HepG2 (cell line): ENCODE measurements at regions not wholly inside any gene's neighbourhood (a gene's known extent, or its start where the extent isn't known, plus 50 kb on each side); places are given as distances from the start of the nearest gene placed in this dataset.
A peak's percentile ranks its signal among the peaks of the same experiment; 100 is the strongest.
"Not testable (repeated sequence)": the region's sequence is repeated elsewhere in the genome, so short reads cannot be mapped to it uniquely, and the experiment has no call there.

ENCODE experiments used
- ATAC-seq: fragments of 200-7000 bp; cut with Tn5 transposase; 3 replicates; pipeline ENCODE4 v1.9.1; 2020; ENCODE audit warnings: mild to moderate bottlenecking, moderate library complexity
- BruUV-seq: library from RNA; stranded (reverse); fragments of 400-500 nt; replicated peaks from 2 replicates; lab custom pipeline; 2021; lab: Mats Ljungman, UMichigan
- CTCF ChIA-PET: fragments of 300-600 bp; formaldehyde crosslinking; extraction: SDS; loops from one replicate; lab custom pipeline; 2021; ENCODE audit warnings: low total read pairs, inconsistent platforms, low intra/inter-chr PET ratio; lab: Yijun Ruan, JAX
- POLR2A ChIA-PET: fragments of 350-600 bp; sonication (Branson Sonifier 250); formaldehyde crosslinking; loops from one replicate; lab custom pipeline; 2020; ENCODE audit warnings: antibody characterized with exemption, inconsistent platforms; lab: Yijun Ruan, JAX
- DNase-seq: peaks from one replicate; pipeline ENCODE4 v3.0.0-alpha.2; 2015; ENCODE audit warnings: low spot score
- FAIRE-seq: peaks from 3 replicates; lab custom pipeline; 2011; peaks lifted over from hg19 to GRCh38; lab: Jason Lieb, UNC
- H2AFZ ChIP-seq: one replicate; pipeline ENCODE4 v1.6.1; 2011; ENCODE audit warnings: low read length, inconsistent platforms
- H3K27ac ChIP-seq: fragments of 300-600 bp; 3 replicates; pipeline ENCODE4 v1.8.0; 2011; ENCODE audit warnings: mixed run types, mild to moderate bottlenecking, mixed read lengths, low read length, inconsistent platforms; ENCODE audit not compliant: insufficient read depth; ENCODE audit errors: extremely low read length
- H3K27me3 ChIP-seq, 2 experiments: fragments of 200-600 bp in 1 of 2; 2 replicates in 1 of 2; 3 replicates in 1 of 2; pipeline versions ENCODE4 v1.6.0 to v1.8.0; 2011; ENCODE audit warnings: low read length in 2 of 2, mild to moderate bottlenecking in 2 of 2, moderate library complexity in 2 of 2, inconsistent platforms in 1 of 2; ENCODE audit not compliant: insufficient read depth in 2 of 2, control insufficient read depth in 1 of 2
- H3K36me3 ChIP-seq, 2 experiments: fragments of 200-600 bp in 1 of 2; replicated peaks in 1 of 2; 2 replicates in 1 of 2; 3 replicates in 1 of 2; pipeline versions ENCODE4 v1.5.1 to v1.8.0; 2011; ENCODE audit warnings: low read length in 2 of 2, inconsistent platforms in 1 of 2; ENCODE audit not compliant: insufficient read depth in 2 of 2, control insufficient read depth in 1 of 2
- H3K4me1 ChIP-seq: 2 replicates; pipeline ENCODE4 v1.5.1; 2012; ENCODE audit warnings: low read length, inconsistent platforms; ENCODE audit not compliant: insufficient read depth
- H3K4me2 ChIP-seq: 2 replicates; pipeline ENCODE4 v1.6.0; 2011; ENCODE audit warnings: low read depth, low read length, inconsistent platforms
- H3K4me3 ChIP-seq, 3 experiments: fragments of 200-600 bp in 1 of 3; sonication (generic), shearing (Covaris generic) in 1 of 3; replicated peaks in 1 of 3; 2 replicates each; pipeline ENCODE4 v1.5.1; 2011 to 2016; ENCODE audit warnings: low read length in 3 of 3, inconsistent platforms in 2 of 3, low read depth in 2 of 3, mild to moderate bottlenecking in 2 of 3, control low read depth in 1 of 3, mixed read lengths in 1 of 3; ENCODE audit not compliant: insufficient read depth in 1 of 3
- H3K79me2 ChIP-seq: one replicate; pipeline ENCODE4 v1.6.1; 2011; ENCODE audit warnings: low read length, inconsistent platforms; ENCODE audit not compliant: insufficient read depth
- H3K9ac ChIP-seq: 2 replicates; pipeline ENCODE4 v1.6.0; 2011; ENCODE audit warnings: mild to moderate bottlenecking, low read depth, low read length, inconsistent platforms; ENCODE audit not compliant: insufficient read depth
- H3K9me3 ChIP-seq: 2 replicates; pipeline ENCODE4 v1.5.1; 2012; ENCODE audit warnings: mild to moderate bottlenecking, low read length
- H4K20me1 ChIP-seq: 2 replicates; pipeline ENCODE4 v1.6.0; 2011; ENCODE audit warnings: inconsistent platforms, mild to moderate bottlenecking, low read length, moderate library complexity; ENCODE audit not compliant: insufficient read depth
- DMAP1 ChIP-seq: IDR thresholded peaks from 2 replicates; pipeline ENCODE4 v1.6.1; 2016
- GTF2F1 ChIP-seq: fragments of 150-350 bp; IDR thresholded peaks from 2 replicates; pipeline ENCODE4 v1.6.1; 2014; ENCODE audit warnings: low read length
- JUN ChIP-seq: sonication (generic); formaldehyde crosslinking; IDR thresholded peaks from 2 replicates; pipeline ENCODE4 v1.4.0; 2020; ENCODE audit warnings: mild to moderate bottlenecking, missing genetic modification reagents
- KDM5A ChIP-seq: fragments of 200-600 bp; sonication (generic); IDR thresholded peaks from 2 replicates; pipeline ENCODE4 v1.7.0; 2018; ENCODE audit warnings: antibody characterized with exemption, mild to moderate bottlenecking, low read length, borderline replicate concordance
- PAWR ChIP-seq: sonication (generic); formaldehyde crosslinking; IDR thresholded peaks from 2 replicates; pipeline ENCODE4 v1.4.0; 2020; ENCODE audit warnings: missing genetic modification reagents, mild to moderate bottlenecking, borderline replicate concordance
- PHF8 ChIP-seq: sonication (generic); formaldehyde crosslinking; IDR thresholded peaks from 2 replicates; pipeline ENCODE4 v1.5.0; 2020; ENCODE audit warnings: missing genetic modification reagents
- PTBP1 ChIP-seq: fragments of 200-400 bp; formaldehyde crosslinking; IDR thresholded peaks from 2 replicates; pipeline ENCODE4 v1.6.1; 2018; ENCODE audit warnings: low read length, low read depth; ENCODE audit not compliant: poor library complexity, severe bottlenecking
- RAD51 ChIP-seq: fragments of 450-650 bp; IDR thresholded peaks from 2 replicates; pipeline ENCODE4 v1.6.1; 2016; ENCODE audit warnings: borderline replicate concordance
- ZNF331 ChIP-seq: sonication (generic); formaldehyde crosslinking; IDR thresholded peaks from 2 replicates; pipeline ENCODE4 v1.4.0; 2020; ENCODE audit warnings: missing genetic modification reagents
- WGBS: methylation state at CpG from one replicate; pipeline ENCODE4 v1.1.6; 2017; ENCODE audit warnings: low lambda C conversion rate; 5-methylcytosine and 5-hydroxymethylcytosine counted together
- in situ Hi-C: cut with HindIII; loops from 2 replicates; pipeline ENCODE4 v1.10.0; 2017; ENCODE audit warnings: low pct_unique_long_range_greater_than_20kb; ENCODE audit not compliant: extremely low pct_ligation_motif_present
- intact Hi-C: fragments of 100-400 bp; cut with micrococcal nuclease; formaldehyde crosslinking; loops from one replicate; pipeline ENCODE4 v1.10.0; 2022; ENCODE audit not compliant: unreplicated experiment
- TF ChIP-seq, protein P1 (sequence below), 2 experiments: sonication (generic) in 1 of 2; formaldehyde crosslinking in 1 of 2; IDR thresholded peaks; 2 replicates each; pipeline versions ENCODE4 v1.5.1 to v1.6.1; 2011 to 2020; ENCODE audit warnings: borderline replicate concordance in 1 of 2, low read depth in 1 of 2, low read length in 1 of 2, mild to moderate bottlenecking in 1 of 2, missing genetic modification reagents in 1 of 2, moderate library complexity in 1 of 2
- TF ChIP-seq, protein P2 (sequence below): sonication (generic); formaldehyde crosslinking; IDR thresholded peaks from 2 replicates; pipeline ENCODE4 v1.8.1; 2023; ENCODE audit warnings: mild to moderate bottlenecking, missing genetic modification reagents
- TF ChIP-seq, protein P3 (sequence below): sonication (generic); formaldehyde crosslinking; IDR thresholded peaks from 2 replicates; pipeline ENCODE4 v1.5.0; 2020; ENCODE audit warnings: mild to moderate bottlenecking, missing genetic modification reagents, moderate library complexity
- TF ChIP-seq, protein P4 (sequence below): sonication (generic); formaldehyde crosslinking; IDR thresholded peaks from 2 replicates; pipeline ENCODE4 v1.4.0; 2020; ENCODE audit warnings: missing genetic modification reagents

DNA sequence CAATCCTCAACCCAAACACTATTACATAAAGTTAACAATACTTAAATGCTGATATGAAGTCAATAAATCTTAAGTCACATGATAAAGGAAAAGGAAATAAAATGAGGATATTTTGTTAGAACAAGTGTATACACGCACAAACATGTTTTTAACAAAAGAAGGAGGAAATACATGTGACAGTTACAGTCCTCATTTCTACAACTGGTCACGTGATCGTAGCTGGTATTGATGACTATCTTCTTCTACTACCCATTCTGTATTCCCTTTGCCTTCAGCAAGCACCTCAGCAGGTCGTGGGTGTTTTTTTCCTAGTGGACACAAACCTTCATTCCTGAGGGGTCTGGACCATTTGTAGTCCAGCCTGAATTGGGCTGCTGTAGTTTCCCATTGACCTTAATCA lies 610.8 kb downstream of the XPNPEP1 start:
- ATAC-seq, H3K4me2 ChIP-seq, POLR2A ChIA-PET, FAIRE-seq, H3K27me3 ChIP-seq, H3K9ac ChIP-seq, H2AFZ ChIP-seq, H3K79me2 ChIP-seq, H4K20me1 ChIP-seq, in situ Hi-C loops, H3K36me3 ChIP-seq, H3K9me3 ChIP-seq, H3K4me1 ChIP-seq, DNase-seq, intact Hi-C loops, H3K4me3 ChIP-seq, H3K27ac ChIP-seq, BruUV-seq, CTCF ChIA-PET: not testable (repeated sequence)
- TF ChIP-seq RAD51 = peak; percentile 79
- TF ChIP-seq, protein P1, sequence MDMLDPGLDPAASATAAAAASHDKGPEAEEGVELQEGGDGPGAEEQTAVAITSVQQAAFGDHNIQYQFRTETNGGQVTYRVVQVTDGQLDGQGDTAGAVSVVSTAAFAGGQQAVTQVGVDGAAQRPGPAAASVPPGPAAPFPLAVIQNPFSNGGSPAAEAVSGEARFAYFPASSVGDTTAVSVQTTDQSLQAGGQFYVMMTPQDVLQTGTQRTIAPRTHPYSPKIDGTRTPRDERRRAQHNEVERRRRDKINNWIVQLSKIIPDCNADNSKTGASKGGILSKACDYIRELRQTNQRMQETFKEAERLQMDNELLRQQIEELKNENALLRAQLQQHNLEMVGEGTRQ (IDR thresholded peaks at IDR 0.05; ENCODE audit: low read depth, low read length) = peak; percentile 72
- TF ChIP-seq, protein P1 (CRISPR knock-in tag; IDR thresholded peaks at IDR 0.05; ENCODE audit: borderline replicate concordance) = not testable (repeated sequence)
- WGBS = 3% methylated on average over 4 of the region's 4 CpGs

DNA sequence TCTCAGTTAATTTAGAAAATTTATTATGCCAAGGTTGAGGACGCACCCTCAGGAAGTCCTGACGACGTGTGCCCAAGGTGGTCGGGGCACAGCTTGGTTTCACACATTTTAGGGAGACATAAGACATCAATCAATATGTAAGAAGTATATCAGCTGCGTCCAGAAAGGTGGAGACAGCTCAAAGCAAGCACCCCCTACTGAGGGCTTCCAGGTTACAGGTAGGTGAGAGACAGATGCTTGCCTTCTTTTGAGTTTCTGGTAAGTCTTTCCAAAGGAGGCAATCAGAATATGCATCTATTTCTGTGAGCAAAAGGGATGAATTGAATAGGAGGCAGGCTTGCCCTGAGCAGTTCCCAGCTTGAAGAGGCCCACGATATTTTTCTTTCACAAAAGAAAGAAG lies 614.3 kb downstream of the XPNPEP1 start:
- CTCF ChIA-PET = no interaction called here
- no peaks in the 10 kb centered on the region for H4K20me1 ChIP-seq
- no peak for DNase-seq
- no peak overlapping the region for H2AFZ ChIP-seq
- 0% methylated on average over 6 of the region's 6 CpGs for WGBS
- in situ Hi-C loops = no loop called here
- FAIRE-seq = no peak
- 0 out of 2 replicates have a peak, but pooled peaks cover 4% of the 10 kb centered on the region for H3K9me3 ChIP-seq
- intact Hi-C loops = no loop called here
- no peaks in the 10 kb centered on the region for H3K36me3 ChIP-seq
- H3K27ac ChIP-seq = no peak overlapping the region
- no peaks in the 10 kb centered on the region for H3K79me2 ChIP-seq
- POLR2A ChIA-PET = no interaction called here
- H3K27me3 ChIP-seq = no peaks in the 10 kb centered on the region
- BruUV-seq = no TSS peak
- H3K4me2 ChIP-seq = no peak overlapping the region
- no peak overlapping the region for H3K4me3 ChIP-seq
- ATAC-seq = no peak
- H3K9ac ChIP-seq = no peak overlapping the region
- no peaks in the 10 kb centered on the region for H3K4me1 ChIP-seq
- TF ChIP-seq GTF2F1 (no peak), JUN (no peak), ZNF331 (CRISPR knock-in tag) (no peak), DMAP1 (no peak), KDM5A (no peak), PAWR (no peak), PHF8 (no peak), PTBP1 (no peak)
- TF ChIP-seq, protein P2, sequence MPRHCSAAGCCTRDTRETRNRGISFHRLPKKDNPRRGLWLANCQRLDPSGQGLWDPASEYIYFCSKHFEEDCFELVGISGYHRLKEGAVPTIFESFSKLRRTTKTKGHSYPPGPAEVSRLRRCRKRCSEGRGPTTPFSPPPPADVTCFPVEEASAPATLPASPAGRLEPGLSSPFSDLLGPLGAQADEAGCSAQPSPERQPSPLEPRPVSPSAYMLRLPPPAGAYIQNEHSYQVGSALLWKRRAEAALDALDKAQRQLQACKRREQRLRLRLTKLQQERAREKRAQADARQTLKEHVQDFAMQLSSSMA (CRISPR knock-in tag) = no peak
- TF ChIP-seq, protein P3, sequence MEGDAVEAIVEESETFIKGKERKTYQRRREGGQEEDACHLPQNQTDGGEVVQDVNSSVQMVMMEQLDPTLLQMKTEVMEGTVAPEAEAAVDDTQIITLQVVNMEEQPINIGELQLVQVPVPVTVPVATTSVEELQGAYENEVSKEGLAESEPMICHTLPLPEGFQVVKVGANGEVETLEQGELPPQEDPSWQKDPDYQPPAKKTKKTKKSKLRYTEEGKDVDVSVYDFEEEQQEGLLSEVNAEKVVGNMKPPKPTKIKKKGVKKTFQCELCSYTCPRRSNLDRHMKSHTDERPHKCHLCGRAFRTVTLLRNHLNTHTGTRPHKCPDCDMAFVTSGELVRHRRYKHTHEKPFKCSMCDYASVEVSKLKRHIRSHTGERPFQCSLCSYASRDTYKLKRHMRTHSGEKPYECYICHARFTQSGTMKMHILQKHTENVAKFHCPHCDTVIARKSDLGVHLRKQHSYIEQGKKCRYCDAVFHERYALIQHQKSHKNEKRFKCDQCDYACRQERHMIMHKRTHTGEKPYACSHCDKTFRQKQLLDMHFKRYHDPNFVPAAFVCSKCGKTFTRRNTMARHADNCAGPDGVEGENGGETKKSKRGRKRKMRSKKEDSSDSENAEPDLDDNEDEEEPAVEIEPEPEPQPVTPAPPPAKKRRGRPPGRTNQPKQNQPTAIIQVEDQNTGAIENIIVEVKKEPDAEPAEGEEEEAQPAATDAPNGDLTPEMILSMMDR = no peak
- TF ChIP-seq, protein P4, sequence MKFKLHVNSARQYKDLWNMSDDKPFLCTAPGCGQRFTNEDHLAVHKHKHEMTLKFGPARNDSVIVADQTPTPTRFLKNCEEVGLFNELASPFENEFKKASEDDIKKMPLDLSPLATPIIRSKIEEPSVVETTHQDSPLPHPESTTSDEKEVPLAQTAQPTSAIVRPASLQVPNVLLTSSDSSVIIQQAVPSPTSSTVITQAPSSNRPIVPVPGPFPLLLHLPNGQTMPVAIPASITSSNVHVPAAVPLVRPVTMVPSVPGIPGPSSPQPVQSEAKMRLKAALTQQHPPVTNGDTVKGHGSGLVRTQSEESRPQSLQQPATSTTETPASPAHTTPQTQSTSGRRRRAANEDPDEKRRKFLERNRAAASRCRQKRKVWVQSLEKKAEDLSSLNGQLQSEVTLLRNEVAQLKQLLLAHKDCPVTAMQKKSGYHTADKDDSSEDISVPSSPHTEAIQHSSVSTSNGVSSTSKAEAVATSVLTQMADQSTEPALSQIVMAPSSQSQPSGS = no peak
